Cerebellar cortex (tissue), 1 donor: ENCODE measurements at regions not wholly inside any gene's neighbourhood (a gene's known extent, or its start where the extent isn't known, plus 50 kb on each side); places are given as distances from the start of the nearest gene placed in this dataset.
"Not testable (repeated sequence)": the region's sequence is repeated elsewhere in the genome, so short reads cannot be mapped to it uniquely, and the experiment has no call there.

Experiments used
- DNase-seq: peaks from one replicate; pipeline ENCODE4 v3.0.0-alpha.2; 2015; ENCODE audit warnings: low spot score

DNA sequence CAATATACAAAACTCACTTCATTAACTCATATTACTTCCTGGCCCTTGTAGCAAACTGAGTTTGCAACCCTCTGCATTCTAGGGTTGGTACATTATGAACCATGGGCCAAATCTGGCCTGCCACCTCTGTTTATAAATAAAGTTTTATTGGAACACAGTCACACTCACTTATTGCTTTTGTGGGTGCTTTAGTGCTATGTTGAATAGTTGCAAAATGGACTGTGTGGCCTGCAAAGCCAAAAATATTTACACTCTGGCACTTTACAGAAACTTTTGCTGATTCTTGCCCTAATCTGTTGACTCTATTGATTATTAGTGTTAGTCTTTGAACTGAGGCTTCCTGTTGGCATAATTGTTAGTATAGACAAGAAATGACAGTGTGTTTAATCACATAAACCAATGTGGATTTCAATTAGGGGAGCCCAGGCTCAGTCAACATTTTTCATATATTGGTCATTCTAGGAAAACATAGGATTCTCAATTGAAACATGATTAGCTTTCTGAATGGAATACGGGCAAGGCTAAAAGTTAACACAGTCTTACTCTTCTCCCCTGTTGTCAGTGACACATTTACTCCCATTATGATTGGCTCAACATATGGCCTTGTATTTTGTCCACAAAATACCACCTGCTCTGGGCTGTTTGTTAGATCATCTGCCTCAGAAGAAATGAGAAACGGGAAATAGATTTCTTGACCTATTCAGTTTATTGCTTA lies 241.9 kb upstream of the ZFP64 start:
- no peak for DNase-seq

DNA sequence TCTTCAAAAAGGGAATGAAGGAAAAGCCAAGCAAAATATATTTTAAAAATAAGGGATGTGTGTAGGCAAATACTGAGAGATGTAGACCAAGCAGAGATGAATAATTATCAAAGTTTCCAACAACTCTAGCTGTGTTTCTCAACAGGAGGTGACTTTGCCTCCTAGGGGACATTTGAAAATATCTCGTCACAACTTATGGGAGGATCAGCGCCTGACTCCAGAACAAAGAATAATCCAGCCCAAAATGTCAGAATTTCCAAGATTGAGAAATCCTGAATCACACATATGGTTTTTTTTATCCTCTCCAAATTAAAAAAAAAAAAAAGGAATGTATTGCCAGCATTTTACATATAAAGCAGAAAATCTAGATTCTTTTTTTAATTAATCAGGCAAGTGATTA lies 241.2 kb upstream of the ZFP64 start:
- DNase-seq, result no peak

- no peak for DNase-seq
Observed at GRCh38 chr20:52429029-52429428, 237.4 kb upstream of the ZFP64 start.

GRCh38 chr20:52427960-52428359 lies 236.4 kb upstream of the ZFP64 start:
- DNase-seq, result no peak

- DNase-seq, result no peak
Observed at GRCh38 chr20:52426856-52427255, 235.3 kb upstream of the ZFP64 start.

- DNase-seq, result no peak
Observed at GRCh38 chr20:52425701-52426100, 234.1 kb upstream of the ZFP64 start.

DNA sequence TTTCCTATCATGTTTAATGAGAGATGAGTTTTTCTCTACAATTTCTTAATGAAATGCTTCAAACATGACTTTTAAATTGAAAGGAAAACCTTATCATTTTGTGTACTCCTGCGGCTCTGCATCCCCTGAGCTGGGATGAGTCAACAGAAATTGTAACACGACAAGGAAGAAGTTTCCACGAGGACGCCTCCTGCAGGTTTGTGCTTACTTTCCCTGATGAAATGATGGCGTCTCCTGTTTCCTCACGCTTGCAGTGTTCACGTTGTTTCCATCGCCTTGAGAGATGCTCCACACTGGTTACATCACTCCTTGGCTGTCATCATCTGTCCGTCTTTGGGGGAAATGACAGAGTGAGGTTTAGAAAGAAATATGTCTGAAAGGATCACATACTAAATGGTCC lies 233.7 kb upstream of the ZFP64 start:
- no peak for DNase-seq

DNA sequence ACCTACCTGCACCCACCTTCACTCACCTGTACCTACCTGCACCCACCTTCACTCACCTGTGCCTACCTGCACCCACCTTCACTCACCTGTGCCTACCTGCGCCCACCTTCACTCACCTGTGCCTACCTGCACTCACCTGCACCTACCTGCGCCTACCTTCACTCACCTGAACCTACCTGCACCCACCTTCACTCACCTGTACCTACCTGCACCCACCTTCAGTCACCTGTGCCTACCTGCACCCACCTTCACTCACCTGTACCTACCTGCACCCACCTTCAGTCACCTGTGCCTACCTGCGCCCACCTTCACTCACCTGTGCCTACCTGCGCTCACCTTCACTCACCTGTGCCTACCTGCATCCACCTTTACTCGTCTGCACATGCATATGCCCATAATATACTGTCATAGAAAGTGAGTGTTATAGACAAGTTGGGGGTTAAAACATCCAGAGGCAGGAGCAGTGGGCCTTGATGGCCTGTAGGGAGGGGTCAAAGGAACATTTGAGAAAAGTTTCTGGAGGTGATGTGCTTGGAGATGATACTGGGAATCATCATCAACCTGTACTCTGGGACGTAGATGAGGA lies 232.9 kb upstream of the ZFP64 start:
- DNase-seq, result not testable (repeated sequence)

GRCh38 chr20:52423536-52424140 lies 232.1 kb upstream of the ZFP64 start:
- DNase-seq, result not testable (repeated sequence)

DNA sequence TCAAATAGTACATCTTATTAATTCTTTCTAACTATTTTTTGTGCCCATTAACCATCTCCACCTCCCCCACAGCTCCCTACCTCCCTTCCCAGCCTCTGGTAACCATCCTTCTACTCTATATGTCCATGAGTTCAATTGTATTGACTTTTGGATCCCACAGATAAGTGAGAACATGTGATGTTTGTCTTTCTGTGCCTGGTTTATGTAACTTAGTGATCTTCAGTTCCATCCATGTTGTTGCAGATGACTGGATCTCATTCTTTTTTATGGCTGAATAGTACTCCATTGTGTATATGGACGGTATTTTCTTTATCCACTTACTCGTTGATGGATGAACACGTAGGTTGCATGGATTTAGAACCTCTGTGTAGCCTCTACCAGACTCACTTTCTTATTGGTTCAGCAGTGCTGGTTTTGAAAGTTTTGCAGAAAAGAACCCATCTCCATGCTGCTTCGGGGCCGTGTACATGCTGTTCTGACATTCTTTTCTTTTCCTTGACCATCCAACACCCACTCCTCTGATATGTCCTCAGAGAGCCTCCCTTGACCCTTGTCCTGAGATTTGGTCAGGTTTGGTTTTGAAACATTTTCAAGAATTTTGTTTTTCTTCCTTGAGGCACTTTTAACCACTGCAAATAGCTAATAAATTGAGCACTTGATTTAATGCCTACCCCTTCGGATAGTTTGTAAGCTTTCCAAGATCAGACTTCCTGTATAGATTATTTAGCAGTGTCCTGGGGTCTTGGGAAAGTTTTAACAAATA lies 231.2 kb upstream of the ZFP64 start:
- no peak for DNase-seq

DNA sequence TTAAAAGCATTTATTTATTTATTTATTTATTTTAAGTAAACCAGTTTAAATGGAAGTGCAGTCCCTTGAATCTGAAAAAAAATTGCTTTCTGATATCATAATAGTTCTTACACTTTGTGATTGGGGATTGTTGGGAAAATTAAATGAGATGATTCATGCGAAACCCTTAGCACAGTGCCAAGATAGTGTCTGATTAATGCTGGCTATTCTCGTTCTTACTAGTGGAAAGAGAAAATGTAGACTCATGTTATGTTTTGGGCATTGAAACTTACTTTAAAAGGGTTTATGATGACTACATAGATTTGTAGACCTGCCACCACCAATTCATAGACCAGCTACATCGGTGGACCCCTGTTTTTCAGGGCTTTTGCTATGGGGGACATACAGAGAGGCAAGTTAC lies 229.2 kb upstream of the ZFP64 start:
- DNase-seq, result no peak

DNA sequence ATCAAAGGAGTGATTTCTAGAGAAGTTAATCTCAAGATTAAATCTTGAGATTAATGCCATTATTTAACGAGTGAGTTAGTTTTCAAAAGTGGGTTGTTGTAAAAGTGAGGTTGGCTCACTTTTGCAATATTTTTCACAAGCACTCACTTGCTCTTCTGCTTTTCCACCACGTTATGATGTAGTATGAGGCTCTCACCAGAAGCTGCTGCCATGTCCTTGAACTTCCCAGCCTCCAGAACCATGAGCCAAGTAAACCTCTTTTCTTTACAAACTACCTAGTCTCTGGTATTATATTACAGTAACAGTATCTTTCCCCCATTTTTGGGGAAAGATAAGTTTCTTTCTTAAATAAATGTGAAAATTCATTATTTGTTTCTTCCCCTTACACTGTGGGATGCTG lies 227.6 kb upstream of the ZFP64 start:
- DNase-seq, result no peak

DNA sequence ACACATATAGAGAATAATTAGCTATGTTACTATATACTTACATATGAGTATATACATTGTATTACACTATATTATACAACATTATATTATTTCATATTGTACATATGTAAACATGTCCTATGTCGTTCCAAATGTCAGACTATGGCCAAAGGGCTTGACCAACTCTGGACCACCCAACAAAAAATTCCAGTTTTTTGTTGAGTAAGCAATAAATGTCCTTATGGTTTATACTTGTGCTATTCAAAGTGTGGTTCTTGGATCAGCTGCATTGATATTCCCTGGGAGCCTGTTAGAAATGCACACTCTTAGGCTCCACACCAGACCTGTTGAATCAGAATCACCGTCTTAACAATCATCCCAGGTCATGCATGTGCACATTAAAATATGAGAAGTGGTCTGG lies 225.4 kb upstream of the ZFP64 start:
- no peak for DNase-seq

- no peak for DNase-seq
Observed at GRCh38 chr20:52411611-52412010, 220.0 kb upstream of the ZFP64 start.

GRCh38 chr20:52410731-52411234 lies 219.2 kb upstream of the ZFP64 start:
- DNase-seq, result no peak

- no peak for DNase-seq
Observed at GRCh38 chr20:52410182-52410647, 218.6 kb upstream of the ZFP64 start.

GRCh38 chr20:52405986-52406385 lies 214.4 kb upstream of the ZFP64 start:
- DNase-seq, result no peak

GRCh38 chr20:52405417-52405816 lies 213.8 kb upstream of the ZFP64 start:
- DNase-seq, result no peak

GRCh38 chr20:52404671-52405070 lies 213.1 kb upstream of the ZFP64 start:
- DNase-seq, result no peak

DNA sequence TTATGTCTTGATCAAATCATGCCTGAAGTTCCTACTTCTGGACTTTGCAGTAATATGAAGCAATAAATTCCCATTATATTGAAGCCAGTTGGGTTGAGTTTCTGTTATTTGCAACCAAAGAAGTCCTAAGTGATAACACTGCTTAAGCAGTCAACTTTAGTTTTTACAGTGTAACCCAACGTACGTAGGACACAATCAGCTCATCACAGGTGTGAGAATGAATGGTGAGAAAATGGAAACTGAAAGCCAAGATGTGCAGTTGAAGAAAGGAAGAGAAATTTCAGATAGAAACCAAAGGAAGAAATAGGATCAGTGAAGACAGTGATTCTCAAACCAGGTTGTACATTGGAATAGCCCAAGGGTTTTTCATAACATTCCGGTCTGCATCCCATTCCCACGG lies 211.4 kb upstream of the ZFP64 start:
- no peak for DNase-seq

DNA sequence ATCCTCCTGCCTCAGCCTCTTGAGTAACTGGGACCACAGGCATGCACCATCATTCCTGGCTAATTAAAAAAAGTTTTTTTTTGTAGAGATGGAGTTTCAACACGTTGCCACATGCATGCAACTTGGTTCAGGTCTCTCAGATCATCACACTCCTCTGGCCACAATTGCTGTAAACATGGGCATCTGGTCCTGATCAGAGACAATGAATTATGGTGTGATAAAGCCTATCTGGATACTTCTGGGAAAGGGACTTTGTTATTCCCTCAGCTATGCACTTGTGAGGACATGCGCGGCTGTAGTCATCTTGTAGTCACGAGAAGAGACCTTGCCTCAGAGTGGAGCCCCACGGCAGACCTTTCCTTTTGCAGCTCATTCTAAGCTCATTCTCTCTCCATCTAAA lies 210.9 kb upstream of the ZFP64 start:
- no peak for DNase-seq

DNA sequence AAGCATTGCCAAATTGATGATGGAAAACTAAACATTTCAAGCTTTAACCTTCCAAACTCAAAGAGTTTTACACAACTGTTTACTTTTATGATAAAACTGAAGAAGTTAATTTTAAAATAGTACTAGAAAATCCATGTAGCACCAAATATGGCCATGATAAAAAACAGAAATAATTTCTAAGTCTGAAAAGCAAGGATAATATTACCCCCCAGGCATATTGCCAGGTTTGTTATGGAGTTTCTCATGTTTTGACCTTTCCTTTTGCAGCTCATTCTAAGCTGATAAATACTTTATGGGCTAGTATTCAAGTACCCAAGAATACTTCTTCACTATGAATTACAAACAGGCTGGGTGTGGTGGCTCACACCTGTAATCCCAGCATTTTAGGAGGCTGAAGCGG lies 209.9 kb upstream of the ZFP64 start:
- DNase-seq, result no peak

GRCh38 chr20:52399352-52399751 lies 207.8 kb upstream of the ZFP64 start:
- DNase-seq, result no peak
